ENCODE measurements at regions not wholly inside any gene's neighbourhood (a gene's known extent, or its start where the extent isn't known, plus 50 kb on each side); places are given as distances from the start of the nearest gene placed in this dataset.

DNA sequence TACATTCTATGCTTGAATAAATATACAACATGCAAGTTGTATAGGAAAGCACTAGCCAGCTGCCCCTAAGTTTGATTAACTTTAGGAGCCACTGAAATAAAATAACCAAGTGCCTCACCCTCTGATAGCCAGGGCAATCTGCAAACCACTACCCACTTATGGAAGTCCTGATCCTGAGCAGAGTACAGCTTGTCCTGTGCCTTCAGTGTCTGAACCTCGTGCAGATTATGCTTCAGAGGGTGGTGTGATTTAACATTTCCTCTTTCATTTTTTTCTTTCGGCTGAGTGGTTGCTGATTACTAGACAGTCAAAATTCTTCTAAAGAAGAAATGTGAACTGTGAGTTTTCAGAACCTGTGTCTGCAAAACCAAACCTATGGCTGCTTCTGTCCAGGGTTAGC lies 327.7 kb downstream of the PIK3R1 start:
- TF ChIP-seq, protein P1, sequence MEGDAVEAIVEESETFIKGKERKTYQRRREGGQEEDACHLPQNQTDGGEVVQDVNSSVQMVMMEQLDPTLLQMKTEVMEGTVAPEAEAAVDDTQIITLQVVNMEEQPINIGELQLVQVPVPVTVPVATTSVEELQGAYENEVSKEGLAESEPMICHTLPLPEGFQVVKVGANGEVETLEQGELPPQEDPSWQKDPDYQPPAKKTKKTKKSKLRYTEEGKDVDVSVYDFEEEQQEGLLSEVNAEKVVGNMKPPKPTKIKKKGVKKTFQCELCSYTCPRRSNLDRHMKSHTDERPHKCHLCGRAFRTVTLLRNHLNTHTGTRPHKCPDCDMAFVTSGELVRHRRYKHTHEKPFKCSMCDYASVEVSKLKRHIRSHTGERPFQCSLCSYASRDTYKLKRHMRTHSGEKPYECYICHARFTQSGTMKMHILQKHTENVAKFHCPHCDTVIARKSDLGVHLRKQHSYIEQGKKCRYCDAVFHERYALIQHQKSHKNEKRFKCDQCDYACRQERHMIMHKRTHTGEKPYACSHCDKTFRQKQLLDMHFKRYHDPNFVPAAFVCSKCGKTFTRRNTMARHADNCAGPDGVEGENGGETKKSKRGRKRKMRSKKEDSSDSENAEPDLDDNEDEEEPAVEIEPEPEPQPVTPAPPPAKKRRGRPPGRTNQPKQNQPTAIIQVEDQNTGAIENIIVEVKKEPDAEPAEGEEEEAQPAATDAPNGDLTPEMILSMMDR (IDR thresholded peaks at IDR 0.05; ENCODE audit: borderline replicate concordance, extremely low read depth, low read length, poor library complexity, severe bottlenecking), result no peak
- no peak for TF ChIP-seq EZH2 (IDR thresholded peaks at IDR 0.05; ENCODE audit: borderline replicate concordance, low read depth, low read length, severe bottlenecking)

Measured in DND-41 (cell line).